Thyroid gland (tissue), 4 donors: ENCODE measurements at regions not wholly inside any gene's neighbourhood (a gene's known extent, or its start where the extent isn't known, plus 50 kb on each side); places are given as distances from the start of the nearest gene placed in this dataset.

Experiments
- CTCF ChIP-seq, 6 experiments: fragments of 200-600 bp in 3 of 6; fragments of 450-650 bp in 3 of 6; sonication (generic) in 3 of 6; IDR thresholded peaks; one replicate each; pipeline ENCODE4 v1.5.1; 2016 to 2019; ENCODE audit warnings: antibody characterized with exemption in 6 of 6, mild to moderate bottlenecking in 2 of 6, inconsistent platforms in 1 of 6, moderate library complexity in 1 of 6
- POLR2A ChIP-seq, 2 donors: fragments of 450-650 bp; IDR thresholded peaks; one replicate each; pipeline ENCODE4 v1.6.1; 2017; ENCODE audit warnings: antibody characterized with exemption in 2 of 2, mild to moderate bottlenecking in 2 of 2, moderate library complexity in 1 of 2

- TF ChIP-seq CTCF (IDR thresholded peaks at IDR 0.05): no peak
- TF ChIP-seq POLR2A (IDR thresholded peaks at IDR 0.05): no peak
Measured at GRCh38 chr2:103009871-103010270, 248.0 kb downstream of the TMEM182 start.
